Endothelial cell of umbilical vein (primary cell): ENCODE measurements at regions not wholly inside any gene's neighbourhood (a gene's known extent, or its start where the extent isn't known, plus 50 kb on each side); places are given as distances from the start of the nearest gene placed in this dataset.

Experiments used
- BruUV-seq: library from RNA; stranded (reverse); fragments of 400-500 nt; replicated peaks from 2 replicates; lab custom pipeline; 2021; lab: Mats Ljungman, UMichigan
- CTCF ChIA-PET: fragments of 300-600, 350-600 bp; sonication (Branson Sonifier 250); formaldehyde crosslinking; loops from one replicate; lab custom pipeline; 2021; ENCODE audit warnings: antibody characterized with exemption, inconsistent platforms; lab: Charles Lee
- POLR2A ChIA-PET: fragments of 300-600, 350-600 bp; sonication (Branson Sonifier 250); formaldehyde crosslinking; loops from one replicate; lab custom pipeline; 2021; ENCODE audit warnings: antibody characterized with exemption, inconsistent platforms; lab: Charles Lee
- DNase-seq: peaks from one replicate; pipeline ENCODE4 v3.0.0-alpha.2; 2011; ENCODE audit warnings: low read depth, low spot score
- FAIRE-seq: peaks from 2 replicates; lab custom pipeline; 2011; peaks lifted over from hg19 to GRCh38; lab: Jason Lieb, UNC
- H2AFZ ChIP-seq: 2 replicates; pipeline ENCODE4 v1.6.0; 2012; ENCODE audit warnings: low read depth, low read length, control low read depth, inconsistent platforms
- H3K27ac ChIP-seq: 2 replicates; pipeline ENCODE4 v1.5.1; 2011; ENCODE audit warnings: low read depth, mild to moderate bottlenecking, control low read depth, low read length, moderate library complexity; ENCODE audit not compliant: insufficient read depth
- H3K27me3 ChIP-seq, 2 experiments: 2 replicates each; pipeline versions ENCODE4 v1.6.0 to v1.6.1; 2011; ENCODE audit warnings: low read length in 2 of 2, mixed read lengths in 1 of 2; ENCODE audit not compliant: control insufficient read depth in 2 of 2, insufficient read depth in 2 of 2
- H3K36me3 ChIP-seq, 2 experiments: 2 replicates in 1 of 2; 3 replicates in 1 of 2; pipeline ENCODE4 v1.5.1; 2011; ENCODE audit warnings: low read length in 2 of 2, mild to moderate bottlenecking in 1 of 2, moderate library complexity in 1 of 2; ENCODE audit not compliant: control insufficient read depth in 2 of 2, insufficient read depth in 2 of 2; ENCODE audit errors: extremely low read depth in 1 of 2
- H3K4me1 ChIP-seq: 3 replicates; pipeline ENCODE4 v1.5.1; 2011; ENCODE audit warnings: mild to moderate bottlenecking, low read length; ENCODE audit not compliant: control insufficient read depth, insufficient read depth; ENCODE audit errors: extremely low read depth
- H3K4me2 ChIP-seq: 2 replicates; pipeline ENCODE4 v1.6.1; 2011; ENCODE audit warnings: low read length, control low read depth, mixed read lengths; ENCODE audit not compliant: insufficient read depth
- H3K4me3 ChIP-seq, 3 experiments: fragments of 200-600 bp in 1 of 3; sonication (generic), shearing (Covaris generic) in 1 of 3; replicated peaks in 1 of 3; 2 replicates each; pipeline ENCODE4 v1.5.1; 2011 to 2016; ENCODE audit warnings: control low read depth in 3 of 3, low read length in 3 of 3, mild to moderate bottlenecking in 2 of 3, inconsistent platforms in 1 of 3, low read depth in 1 of 3, moderate library complexity in 1 of 3; ENCODE audit not compliant: insufficient read depth in 1 of 3
- H3K79me2 ChIP-seq: 2 replicates; pipeline ENCODE4 v1.6.0; 2012; ENCODE audit warnings: low read length, inconsistent platforms; ENCODE audit not compliant: control insufficient read depth, insufficient read depth
- H3K9ac ChIP-seq: replicated peaks from 2 replicates; pipeline ENCODE3; 2011; ENCODE audit warnings: low read length, control low read depth; ENCODE audit not compliant: insufficient read depth; ENCODE audit errors: extremely low read depth
- H3K9me1 ChIP-seq: replicated peaks from 3 replicates; pipeline ENCODE4 v1.6.0; 2011; ENCODE audit warnings: mild to moderate bottlenecking, low read length; ENCODE audit not compliant: control insufficient read depth, insufficient read depth; ENCODE audit errors: extremely low read depth
- H3K9me3 ChIP-seq: replicated peaks from 2 replicates; pipeline ENCODE4 v1.5.1; 2012; ENCODE audit warnings: low read length, inconsistent platforms; ENCODE audit not compliant: control insufficient read depth, insufficient read depth
- H4K20me1 ChIP-seq: replicated peaks from 2 replicates; pipeline ENCODE3; 2011; ENCODE audit warnings: mild to moderate bottlenecking, low read length; ENCODE audit not compliant: control insufficient read depth, insufficient read depth; ENCODE audit errors: extremely low read depth
- CTCF ChIP-seq, 2 donors: IDR thresholded peaks; 1 replicate in 1 of 2; 2 replicates in 1 of 2; pipeline ENCODE4 v1.5.1; 2011; ENCODE audit warnings: low read length in 2 of 2, mild to moderate bottlenecking in 2 of 2, moderate library complexity in 2 of 2, control low read depth in 1 of 2, inconsistent platforms in 1 of 2, low read depth in 1 of 2; ENCODE audit not compliant: insufficient read depth in 1 of 2; ENCODE audit errors: extremely low read depth in 1 of 2
- EZH2 ChIP-seq: IDR thresholded peaks from 2 replicates; pipeline ENCODE4 v1.6.1; 2012; ENCODE audit warnings: borderline replicate concordance, low read depth, mild to moderate bottlenecking, moderate library complexity, low read length, inconsistent platforms; ENCODE audit not compliant: severe bottlenecking
- FOS ChIP-seq: IDR thresholded peaks from 2 replicates; pipeline ENCODE4 v1.6.1; 2011; ENCODE audit warnings: mild to moderate bottlenecking, low read length, moderate library complexity, borderline replicate concordance; ENCODE audit not compliant: insufficient read depth
- GATA2 ChIP-seq: IDR thresholded peaks from 2 replicates; pipeline ENCODE4 v1.7.0; 2011; ENCODE audit warnings: low read depth, mild to moderate bottlenecking, moderate library complexity, mixed read lengths, low read length; ENCODE audit not compliant: insufficient read length, insufficient read depth
- JUN ChIP-seq: IDR thresholded peaks from 2 replicates; pipeline ENCODE4 v1.6.1; 2011; ENCODE audit warnings: borderline replicate concordance, low read depth; ENCODE audit not compliant: insufficient read length, insufficient read depth
- MAX ChIP-seq: IDR thresholded peaks from 2 replicates; pipeline ENCODE4 v1.6.1; 2011; ENCODE audit not compliant: insufficient read depth, insufficient read length
- MYC ChIP-seq: IDR thresholded peaks from one replicate; pipeline ENCODE4 v1.6.1; 2011; ENCODE audit warnings: mild to moderate bottlenecking, low read depth, low read length
- POLR2A ChIP-seq: IDR thresholded peaks from 2 replicates; pipeline ENCODE4 v1.6.1; 2012; ENCODE audit warnings: low read depth, mild to moderate bottlenecking, control low read depth, low read length
- POLR2AphosphoS5 ChIP-seq: IDR thresholded peaks from 2 replicates; pipeline ENCODE4 v1.6.1; 2012; ENCODE audit warnings: low read depth, mild to moderate bottlenecking, control low read depth, low read length, moderate library complexity; ENCODE audit not compliant: insufficient read depth
- dilution Hi-C: fragments of 300-500 bp; cut with MboI; formaldehyde crosslinking; loops from one replicate; pipeline ENCODE4 v1.15.0; 2019; ENCODE audit warnings: low sequenced_read_pairs; ENCODE audit not compliant: extremely low pct_ligation_motif_present
- intact Hi-C: fragments of 100-400 bp; cut with micrococcal nuclease; formaldehyde crosslinking; loops from one replicate; pipeline ENCODE4 v1.10.0; 2022

- H3K9me1 ChIP-seq: no peaks in the 10 kb centered on the region
- no peaks in the 10 kb centered on the region for H3K9me3 ChIP-seq
- H3K9ac ChIP-seq: no peak overlapping the region
- H3K27me3 ChIP-seq: no peaks in the 10 kb centered on the region
- H3K27ac ChIP-seq: no peak overlapping the region
- H3K79me2 ChIP-seq: no peaks in the 10 kb centered on the region
- no peak overlapping the region for H2AFZ ChIP-seq
- FAIRE-seq (no peak), DNase-seq (no peak)
- ChIA-PET POLR2A (no interaction called here), CTCF (no interaction called here)
- no peaks in the 10 kb centered on the region for H3K36me3 ChIP-seq
- intact Hi-C loops: no loop called here
- BruUV-seq: no TSS peak
- dilution Hi-C loops: no loop called here
- no peak overlapping the region for H3K4me2 ChIP-seq
- TF ChIP-seq POLR2A (no peak), MYC (no peak), JUN (no peak), CTCF (IDR thresholded peaks at IDR 0.05; ENCODE audit: extremely low read depth in 1 of 2, insufficient read depth in 1 of 2, low read depth in 1 of 2, low read length in 2 of 2) (no peak), FOS (no peak), MAX (no peak), GATA2 (no peak), EZH2 (no peak), POLR2AphosphoS5 (no peak)
- no peak overlapping the region for H3K4me3 ChIP-seq
- no peaks in the 10 kb centered on the region for H3K4me1 ChIP-seq
- H4K20me1 ChIP-seq: no peaks in the 10 kb centered on the region
Observed at GRCh38 chr9:82475584-82476301, 487.2 kb downstream of the SPATA31D1 start.
